Heart left ventricle (tissue), 13 donors: ENCODE measurements at regions not wholly inside any gene's neighbourhood (a gene's known extent, or its start where the extent isn't known, plus 50 kb on each side); places are given as distances from the start of the nearest gene placed in this dataset.

Experiments
- POLR2A ChIP-seq, 2 donors: fragments of 450-650 bp; IDR thresholded peaks; one replicate each; pipeline ENCODE4 v1.6.1; 2017; ENCODE audit warnings: antibody characterized with exemption in 2 of 2, mild to moderate bottlenecking in 2 of 2, moderate library complexity in 2 of 2
- TF ChIP-seq, protein P1 (sequence below), 12 donors: fragments of 200-600 bp; sonication (generic) in 4 of 12; IDR thresholded peaks; one replicate each; pipeline versions ENCODE4 v1.5.0 to v1.8.0; 2018 to 2022; ENCODE audit warnings: antibody characterized with exemption in 12 of 12, mild to moderate bottlenecking in 5 of 12
- donor health status: ischemic (EF 13 %, LVEDD 7.1; RV severe dilation, severe dysfunction).
- donor health status: DM: no; HTN: yes; CAD: no.
- donor health status: DM: no; HTN: no; CAD: no.
- donor health status: ischemic (EF 25% LVEDD 6.9; RV normal size, moderate dysfunction).
- donor health status: ischemic (EF 25% LVEDD 5.7; RV mildly dilated, moderate dysfunction).
- donor health status: ischemic (EF 35%, LVEDD 5.7; RV mildly dilated, moderate dysfunction).
- donor health status: nonischemic (EF 11% LVEDD 7.7; RV severe dilation, severe dysfunction).
- donor health status: DM: yes; HTN: yes; CAD: no.
- donor health status: PGD.
- donor health status: ischemic (EF 29% LVEDD 5.4; RV normal size, mild dysfunction).
- donor health status: nonischemic (EF 23%, LVEDD 6.1; RV moderate dilation, normal function).

DNA sequence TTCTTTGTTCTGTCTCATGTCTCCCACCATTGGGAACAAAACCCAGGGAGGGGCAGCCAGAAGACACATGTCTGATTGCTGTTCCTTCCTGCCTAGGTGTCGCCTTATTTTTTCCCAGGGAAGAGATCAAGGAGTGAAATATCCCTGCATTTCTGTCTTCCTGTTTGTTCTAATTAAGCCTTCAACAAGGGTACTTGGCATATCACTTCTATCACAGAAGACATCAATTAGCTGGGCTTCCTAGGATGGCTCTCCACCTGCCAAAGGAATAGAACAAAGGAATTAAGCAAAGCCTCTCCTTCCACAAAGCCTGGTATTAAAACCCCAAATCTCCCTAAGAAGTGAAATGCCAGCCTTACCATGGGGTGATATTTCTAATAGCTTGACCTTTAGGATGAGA is 299.5 kb upstream of the CD180 start:
- TF ChIP-seq, protein P1, sequence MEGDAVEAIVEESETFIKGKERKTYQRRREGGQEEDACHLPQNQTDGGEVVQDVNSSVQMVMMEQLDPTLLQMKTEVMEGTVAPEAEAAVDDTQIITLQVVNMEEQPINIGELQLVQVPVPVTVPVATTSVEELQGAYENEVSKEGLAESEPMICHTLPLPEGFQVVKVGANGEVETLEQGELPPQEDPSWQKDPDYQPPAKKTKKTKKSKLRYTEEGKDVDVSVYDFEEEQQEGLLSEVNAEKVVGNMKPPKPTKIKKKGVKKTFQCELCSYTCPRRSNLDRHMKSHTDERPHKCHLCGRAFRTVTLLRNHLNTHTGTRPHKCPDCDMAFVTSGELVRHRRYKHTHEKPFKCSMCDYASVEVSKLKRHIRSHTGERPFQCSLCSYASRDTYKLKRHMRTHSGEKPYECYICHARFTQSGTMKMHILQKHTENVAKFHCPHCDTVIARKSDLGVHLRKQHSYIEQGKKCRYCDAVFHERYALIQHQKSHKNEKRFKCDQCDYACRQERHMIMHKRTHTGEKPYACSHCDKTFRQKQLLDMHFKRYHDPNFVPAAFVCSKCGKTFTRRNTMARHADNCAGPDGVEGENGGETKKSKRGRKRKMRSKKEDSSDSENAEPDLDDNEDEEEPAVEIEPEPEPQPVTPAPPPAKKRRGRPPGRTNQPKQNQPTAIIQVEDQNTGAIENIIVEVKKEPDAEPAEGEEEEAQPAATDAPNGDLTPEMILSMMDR (IDR thresholded peaks at IDR 0.05): no peak
- no peak for TF ChIP-seq POLR2A (IDR thresholded peaks at IDR 0.05)
